Activated naive CD4-positive, alpha-beta T cell treated with anti-CD3 and anti-CD28 coated beads, Interleukin-2, amount 50 U/mL, for 72 hours (primary cell): ENCODE measurements at regions not wholly inside any gene's neighbourhood (a gene's known extent, or its start where the extent isn't known, plus 50 kb on each side); places are given as distances from the start of the nearest gene placed in this dataset.
A peak's percentile ranks its signal among the peaks of the same experiment; 100 is the strongest.
"Not testable (repeated sequence)": the region's sequence is repeated elsewhere in the genome, so short reads cannot be mapped to it uniquely, and the experiment has no call there.

Experiments used
- ATAC-seq, 2 donors: fragments of 150-1000 bp; cut with Tn5 transposase; 2 replicates each; pipeline ENCODE4 v1.10.0; 2021; ENCODE audit warnings: mild to moderate bottlenecking in 2 of 2, moderate library complexity in 2 of 2
- DNase-seq, 2 donors: peaks; one replicate each; pipeline ENCODE4 v3.0.0; 2021 to 2022; ENCODE audit warnings: low spot score in 2 of 2
- H3K27ac Mint-ChIP-seq, 2 donors: one replicate each; pipeline ENCODE4 v1.8.0; 2022; ENCODE audit warnings: mild to moderate bottlenecking in 2 of 2, mixed read lengths in 2 of 2
- H3K36me3 Mint-ChIP-seq, 2 donors: one replicate each; pipeline ENCODE4 v1.8.0; 2022; ENCODE audit warnings: mixed read lengths in 2 of 2
- H3K9me3 Mint-ChIP-seq, 2 donors: one replicate each; pipeline ENCODE4 v1.8.0; 2022; ENCODE audit warnings: mixed read lengths in 2 of 2

GRCh38 chr2:48180557-48180956 is 133.9 kb upstream of the FOXN2 start:
- Mint-ChIP-seq H3K27ac (no peak overlapping the region), H3K9me3 (peaks cover 3 to 4% of the 10 kb centered on the region in 2 donors), H3K36me3 (no peaks in the 10 kb centered on the region)
- DNase-seq = no peak
- ATAC-seq = no peak

GRCh38 chr2:48183276-48183675 is 131.2 kb upstream of the FOXN2 start:
- no peak for ATAC-seq
- no peak for DNase-seq
- H3K36me3 Mint-ChIP-seq = no peaks in the 10 kb centered on the region
- peak overlapping the region in 1 of 2 donors; percentile 32 for H3K27ac Mint-ChIP-seq
- H3K9me3 Mint-ChIP-seq = peaks cover 0 to 3% of the 10 kb centered on the region in 2 donors

DNA sequence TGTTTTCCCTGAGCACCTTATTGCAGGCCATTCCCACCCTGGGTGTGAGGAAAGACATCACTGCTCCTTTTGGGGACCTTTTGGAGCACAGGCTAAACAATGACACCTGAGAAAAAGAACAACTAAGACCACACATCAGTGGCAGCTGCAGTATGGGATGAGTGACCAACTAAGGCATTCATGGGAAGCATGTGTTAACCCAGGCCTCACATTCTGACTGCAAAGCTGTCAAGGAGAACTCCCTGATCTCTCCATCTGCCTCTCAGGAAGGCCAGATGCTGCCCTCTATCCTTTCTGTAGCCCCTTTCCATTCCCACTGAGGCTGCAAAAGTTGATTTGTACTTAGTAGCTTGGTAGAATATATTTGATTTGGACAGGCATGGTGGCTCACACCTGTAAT is 130.5 kb upstream of the FOXN2 start:
- H3K36me3 Mint-ChIP-seq = no peaks in the 10 kb centered on the region
- DNase-seq (no peak), ATAC-seq (no peak)
- H3K9me3 Mint-ChIP-seq = peaks cover 0 to 3% of the 10 kb centered on the region in 2 donors
- H3K27ac Mint-ChIP-seq = no peak overlapping the region

DNA sequence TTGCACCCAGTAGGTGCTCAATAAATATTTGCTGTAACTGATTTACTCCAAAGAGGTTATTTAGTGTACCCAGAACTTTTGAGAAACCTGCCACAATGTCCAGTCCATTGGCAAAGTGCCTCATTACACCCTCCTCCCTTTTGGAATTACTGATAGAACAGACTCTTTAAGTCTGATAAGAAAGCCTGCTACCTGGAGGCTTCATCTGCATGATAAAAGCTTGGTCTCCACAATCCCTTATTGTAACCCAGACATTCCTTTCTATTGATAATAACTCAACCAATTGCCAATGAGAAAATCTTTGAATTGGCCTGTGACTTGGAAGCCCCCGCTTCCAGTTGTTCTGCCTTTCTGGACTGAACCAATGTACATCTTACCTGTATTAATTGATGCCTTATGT is 127.0 kb upstream of the FOXN2 start:
- Mint-ChIP-seq H3K27ac (no peak overlapping the region), H3K9me3 (peaks cover 0 to 3% of the 10 kb centered on the region in 2 donors), H3K36me3 (no peaks in the 10 kb centered on the region)
- ATAC-seq = no peak
- no peak for DNase-seq

DNA sequence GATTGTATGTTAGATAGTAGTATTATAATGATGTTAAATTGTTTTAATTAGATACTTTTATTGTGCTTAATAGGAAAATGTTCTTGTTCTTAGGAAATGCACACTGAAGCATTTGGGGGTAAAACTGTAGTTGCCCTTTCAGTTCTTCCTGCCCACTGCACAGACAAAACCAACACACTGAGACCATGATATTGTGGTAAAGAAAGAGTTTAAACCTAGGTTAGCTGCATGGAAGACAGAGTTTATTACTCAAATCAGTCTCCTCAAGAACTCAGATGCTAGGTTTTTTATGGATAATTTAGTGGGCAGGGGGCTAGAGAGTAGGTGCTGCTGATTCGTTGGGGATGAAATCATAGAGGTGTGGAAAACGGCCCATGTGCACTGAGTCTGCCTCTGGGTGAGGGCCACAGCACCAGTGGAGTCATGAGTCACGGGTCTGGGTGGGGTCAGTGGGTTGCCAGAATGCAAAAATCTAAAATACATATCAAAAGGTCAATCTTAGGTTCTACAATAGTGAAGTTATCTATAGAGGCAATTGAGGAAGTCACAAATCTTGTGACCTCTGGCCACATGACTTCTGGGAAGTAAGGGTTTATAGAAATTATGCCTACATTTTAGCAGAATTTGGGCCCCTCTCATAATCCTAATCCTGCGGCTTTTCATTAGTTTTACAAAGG is 124.8 kb upstream of the FOXN2 start:
- no peak overlapping the region for H3K27ac Mint-ChIP-seq
- no peaks in the 10 kb centered on the region for H3K9me3 Mint-ChIP-seq
- ATAC-seq (no peak), DNase-seq (no peak)
- H3K36me3 Mint-ChIP-seq = no peaks in the 10 kb centered on the region

- ATAC-seq = no peak
- Mint-ChIP-seq H3K9me3 (no peaks in the 10 kb centered on the region), H3K36me3 (no peaks in the 10 kb centered on the region), H3K27ac (peak overlapping the region in 1 of 2 donors; percentile 77)
- DNase-seq = no peak
Observed at GRCh38 chr2:48190230-48190629, 124.3 kb upstream of the FOXN2 start.

- H3K9me3 Mint-ChIP-seq = no peaks in the 10 kb centered on the region
- H3K27ac Mint-ChIP-seq = peak overlapping the region in 1 of 2 donors; percentile 14
- no peak for DNase-seq
- no peaks in the 10 kb centered on the region for H3K36me3 Mint-ChIP-seq
- ATAC-seq = no peak
Observed at GRCh38 chr2:48194641-48195040, 119.8 kb upstream of the FOXN2 start.

DNA sequence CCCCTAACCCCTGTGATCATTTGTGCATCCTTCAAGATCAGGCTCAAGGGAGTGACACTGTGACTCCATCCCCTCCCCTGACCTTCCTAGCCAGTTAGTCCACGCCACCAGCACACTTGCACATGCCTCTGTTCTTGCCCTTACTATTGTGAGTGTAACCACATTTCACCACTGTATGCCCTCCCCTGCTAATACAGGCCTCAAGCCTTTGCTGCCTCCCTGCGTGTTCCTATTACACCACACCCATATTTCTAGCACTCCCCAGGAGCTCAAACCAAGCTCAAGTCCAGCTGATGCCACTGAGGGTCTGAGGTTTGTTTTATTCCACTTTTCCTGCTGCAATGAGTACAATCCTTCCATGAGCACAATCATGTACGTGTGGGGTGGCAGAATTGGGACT is 119.3 kb upstream of the FOXN2 start:
- Mint-ChIP-seq H3K27ac (peak overlapping the region; percentile 14 to 27), H3K36me3 (no peaks in the 10 kb centered on the region), H3K9me3 (no peaks in the 10 kb centered on the region)
- ATAC-seq (no peak), DNase-seq (no peak)

- ATAC-seq (no peak), DNase-seq (no peak)
- H3K27ac Mint-ChIP-seq = no peak overlapping the region
Observed at GRCh38 chr2:48197618-48198017, 116.9 kb upstream of the FOXN2 start.

GRCh38 chr2:48198371-48198770 is 116.1 kb upstream of the FOXN2 start:
- H3K36me3 Mint-ChIP-seq = no peaks in the 10 kb centered on the region
- no peak for ATAC-seq
- no peak for DNase-seq
- no peaks in the 10 kb centered on the region for H3K9me3 Mint-ChIP-seq
- no peak overlapping the region for H3K27ac Mint-ChIP-seq

More at GRCh38 chr2:48197618-48198017, 116.9 kb upstream of the FOXN2 start:
- no peaks in the 10 kb centered on the region for H3K36me3 Mint-ChIP-seq
- no peaks in the 10 kb centered on the region for H3K9me3 Mint-ChIP-seq

DNA sequence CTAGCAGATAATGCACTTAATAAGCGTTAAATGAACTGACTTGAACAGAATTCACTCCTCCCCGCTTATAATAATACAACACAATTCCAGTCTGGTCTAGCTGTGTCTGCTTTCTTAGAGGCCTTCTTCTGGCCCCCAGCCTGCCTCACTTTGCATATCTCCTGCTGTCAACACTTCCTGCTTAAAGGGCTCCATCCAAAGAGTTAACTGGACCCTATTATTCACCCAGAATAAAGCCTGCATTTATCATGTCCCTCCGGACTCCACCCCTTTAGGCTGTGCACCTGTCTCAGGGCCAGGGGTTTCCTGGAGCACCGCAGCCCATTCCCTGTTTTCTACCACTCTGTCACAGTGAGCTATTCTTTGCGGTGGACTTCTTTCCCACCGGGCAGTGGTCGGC is 115.4 kb upstream of the FOXN2 start:
- ATAC-seq (no peak), DNase-seq (no peak)
- Mint-ChIP-seq H3K36me3 (no peaks in the 10 kb centered on the region), H3K27ac (no peak overlapping the region), H3K9me3 (no peaks in the 10 kb centered on the region)

DNA sequence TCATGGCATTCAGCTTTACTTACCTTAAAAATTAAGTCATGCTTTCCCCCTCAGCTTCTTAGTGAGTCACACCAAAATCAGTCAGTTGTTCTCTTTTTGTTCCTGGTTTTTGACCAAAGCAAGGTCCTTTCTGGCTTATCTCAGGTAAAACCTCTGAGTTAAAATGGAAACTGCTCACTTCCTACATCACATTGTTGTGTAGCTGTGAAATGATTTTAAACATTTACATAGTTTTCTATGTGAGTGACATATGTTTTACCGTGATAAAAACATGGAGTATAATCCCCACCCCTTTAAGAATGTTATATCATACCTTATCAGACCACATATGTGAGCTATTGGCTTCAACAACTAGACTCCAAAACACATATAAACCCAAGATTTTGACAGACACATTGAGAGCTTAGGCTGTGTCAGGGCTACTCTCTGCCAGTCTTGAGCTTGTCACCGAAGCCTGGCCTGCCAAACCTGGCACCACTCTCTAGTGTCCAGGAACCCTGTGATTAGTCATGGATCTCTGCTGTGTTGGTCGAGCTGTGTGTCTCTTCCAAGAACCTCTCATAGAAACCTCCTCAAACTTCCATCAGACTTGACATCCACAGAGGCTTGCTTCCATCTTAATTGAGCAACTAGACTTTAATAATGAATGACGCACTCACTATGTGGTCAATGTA is 113.7 kb upstream of the FOXN2 start:
- ATAC-seq (peak in 1 of 2 donors; percentile 44), DNase-seq (no peak)
- no peaks in the 10 kb centered on the region for H3K9me3 Mint-ChIP-seq
- no peaks in the 10 kb centered on the region for H3K36me3 Mint-ChIP-seq
- H3K27ac Mint-ChIP-seq = no peak overlapping the region

- H3K36me3 Mint-ChIP-seq, H3K27ac Mint-ChIP-seq, H3K9me3 Mint-ChIP-seq, DNase-seq, ATAC-seq: not testable (repeated sequence)
Observed at GRCh38 chr2:48201435-48201834, 113.0 kb upstream of the FOXN2 start.

- no peaks in the 10 kb centered on the region for H3K9me3 Mint-ChIP-seq
- no peak for ATAC-seq
- DNase-seq = no peak
- H3K27ac Mint-ChIP-seq = no peak overlapping the region
- no peaks in the 10 kb centered on the region for H3K36me3 Mint-ChIP-seq
Observed at GRCh38 chr2:48202863-48203642, 111.4 kb upstream of the FOXN2 start.

DNA sequence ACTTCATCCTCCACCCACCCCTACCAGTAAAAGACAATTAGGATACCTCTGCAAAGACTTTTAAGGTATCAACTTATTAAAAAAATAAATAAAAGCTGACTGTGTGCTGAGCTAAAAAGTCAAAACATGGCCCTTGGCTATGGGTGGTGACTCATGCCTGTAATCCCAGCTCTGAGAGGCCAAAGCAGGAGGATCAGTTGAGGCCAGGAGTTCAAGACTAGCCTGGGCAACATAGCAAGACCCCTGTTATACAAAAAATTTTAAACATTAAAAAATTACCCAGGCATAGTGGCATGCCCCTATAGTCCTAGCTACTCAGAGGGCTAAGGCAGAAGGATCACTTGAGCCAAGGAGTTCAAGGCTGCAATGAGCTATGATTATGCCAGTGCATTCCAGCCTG is 110.8 kb upstream of the FOXN2 start:
- H3K36me3 Mint-ChIP-seq = no peaks in the 10 kb centered on the region
- no peak for DNase-seq
- no peak overlapping the region for H3K27ac Mint-ChIP-seq
- no peak for ATAC-seq
- H3K9me3 Mint-ChIP-seq = no peaks in the 10 kb centered on the region

- H3K9me3 Mint-ChIP-seq = no peaks in the 10 kb centered on the region
- H3K27ac Mint-ChIP-seq = no peak overlapping the region
- ATAC-seq (no peak), DNase-seq (no peak)
- no peaks in the 10 kb centered on the region for H3K36me3 Mint-ChIP-seq
Observed at GRCh38 chr2:48204750-48205136, 109.7 kb upstream of the FOXN2 start.

DNA sequence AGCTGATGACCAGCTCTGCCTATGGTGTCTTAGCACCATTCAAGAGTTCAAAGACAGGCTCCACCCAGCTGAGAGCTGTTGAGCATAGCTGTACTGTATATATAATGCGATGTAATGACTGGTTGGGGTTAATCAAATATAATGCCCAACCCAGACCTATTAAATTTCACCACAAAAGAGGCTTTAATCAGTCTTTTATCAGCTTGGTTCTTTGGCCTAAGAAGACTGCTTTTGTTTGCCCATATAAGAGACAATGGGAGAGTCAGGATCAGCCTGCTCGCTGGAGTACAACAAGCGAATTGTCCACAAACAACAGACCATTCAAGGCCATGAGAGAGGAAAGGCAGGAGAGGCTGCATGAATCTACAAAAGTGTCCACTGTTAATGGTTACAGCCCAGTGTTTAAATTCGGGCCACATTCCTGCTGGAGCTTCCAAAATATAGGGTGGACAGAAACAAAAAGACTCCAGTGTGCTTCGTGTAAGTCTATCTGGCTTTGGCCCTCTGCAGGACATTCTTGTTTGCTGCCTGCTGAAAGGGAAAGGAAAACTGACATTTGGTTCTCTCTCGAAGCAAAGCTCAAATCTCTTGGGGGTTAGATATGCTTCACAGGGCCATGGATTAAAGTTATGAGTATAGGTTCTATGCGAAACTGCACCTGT is 109.2 kb upstream of the FOXN2 start:
- no peak for DNase-seq
- Mint-ChIP-seq H3K27ac (peak overlapping the region in 1 of 2 donors; percentile 20), H3K36me3 (no peaks in the 10 kb centered on the region), H3K9me3 (no peaks in the 10 kb centered on the region)
- no peak for ATAC-seq
